GM18499 (cell line): ENCODE measurements at regions not wholly inside any gene's neighbourhood (a gene's known extent, or its start where the extent isn't known, plus 50 kb on each side); places are given as distances from the start of the nearest gene placed in this dataset.

Experiments
- ATAC-seq: cut with Tn5 transposase; IDR thresholded peaks from one replicate; pipeline ENCODE4 v1.9.1; 2021; ENCODE audit warnings: moderate number of reproducible peaks; ENCODE audit not compliant: insufficient read depth, unreplicated experiment

GRCh38 chr13:33763021-33763420 lies 54.9 kb upstream of the RFC3 start:
- ATAC-seq = no peak

GRCh38 chr13:33764716-33765115 lies 53.2 kb upstream of the RFC3 start:
- ATAC-seq = no peak

GRCh38 chr13:33766329-33767123 lies 51.4 kb upstream of the RFC3 start:
- no peak for ATAC-seq

- no peak for ATAC-seq
Measured at GRCh38 chr13:33767140-33767539, 50.8 kb upstream of the RFC3 start.
